HG03025 (cell line): ENCODE measurements at regions not wholly inside any gene's neighbourhood (a gene's known extent, or its start where the extent isn't known, plus 50 kb on each side); places are given as distances from the start of the nearest gene placed in this dataset.

Experiments used
- ATAC-seq: cut with Tn5 transposase; IDR thresholded peaks from one replicate; pipeline ENCODE4 v1.9.1; 2021; ENCODE audit warnings: mild to moderate bottlenecking, moderate library complexity; ENCODE audit not compliant: unreplicated experiment, low FRiP score

- ATAC-seq = no peak
These were observed 77.3 kb upstream of the GALNT2 start for GRCh38 chr1:229989591-229990248.

GRCh38 chr1:229990326-229990725, 76.7 kb upstream of the GALNT2 start:
- ATAC-seq = no peak

- ATAC-seq = no peak
These were observed 75.9 kb upstream of the GALNT2 start for GRCh38 chr1:229991104-229991513.

- no peak for ATAC-seq
These were observed 75.2 kb upstream of the GALNT2 start for GRCh38 chr1:229991724-229992333.

GRCh38 chr1:229993060-229993459, 74.0 kb upstream of the GALNT2 start:
- ATAC-seq = no peak

GRCh38 chr1:229993894-229994293, 73.1 kb upstream of the GALNT2 start:
- no peak for ATAC-seq

- ATAC-seq = no peak
These were observed 67.9 kb upstream of the GALNT2 start for GRCh38 chr1:229999004-229999670.

- ATAC-seq = no peak
These were observed 66.4 kb upstream of the GALNT2 start for GRCh38 chr1:230000493-230001184.

GRCh38 chr1:230002164-230002803, 64.8 kb upstream of the GALNT2 start:
- ATAC-seq = no peak

GRCh38 chr1:230003409-230003808, 63.6 kb upstream of the GALNT2 start:
- no peak for ATAC-seq

GRCh38 chr1:230005040-230005439, 62.0 kb upstream of the GALNT2 start:
- no peak for ATAC-seq

- no peak for ATAC-seq
These were observed 58.3 kb upstream of the GALNT2 start for GRCh38 chr1:230008721-230009120.

- no peak for ATAC-seq
These were observed 57.3 kb upstream of the GALNT2 start for GRCh38 chr1:230009611-230010313.

GRCh38 chr1:230010603-230011332, 56.3 kb upstream of the GALNT2 start:
- no peak for ATAC-seq

- ATAC-seq = no peak
These were observed 55.5 kb upstream of the GALNT2 start for GRCh38 chr1:230011333-230012092.

GRCh38 chr1:230012093-230012393, 55.0 kb upstream of the GALNT2 start:
- ATAC-seq = no peak

GRCh38 chr1:230012741-230013140, 54.3 kb upstream of the GALNT2 start:
- ATAC-seq = no peak

- no peak for ATAC-seq
These were observed 50.9 kb upstream of the GALNT2 start for GRCh38 chr1:230016159-230016558.
